ENCODE measurements at regions not wholly inside any gene's neighbourhood (a gene's known extent, or its start where the extent isn't known, plus 50 kb on each side); places are given as distances from the start of the nearest gene placed in this dataset.

DNA sequence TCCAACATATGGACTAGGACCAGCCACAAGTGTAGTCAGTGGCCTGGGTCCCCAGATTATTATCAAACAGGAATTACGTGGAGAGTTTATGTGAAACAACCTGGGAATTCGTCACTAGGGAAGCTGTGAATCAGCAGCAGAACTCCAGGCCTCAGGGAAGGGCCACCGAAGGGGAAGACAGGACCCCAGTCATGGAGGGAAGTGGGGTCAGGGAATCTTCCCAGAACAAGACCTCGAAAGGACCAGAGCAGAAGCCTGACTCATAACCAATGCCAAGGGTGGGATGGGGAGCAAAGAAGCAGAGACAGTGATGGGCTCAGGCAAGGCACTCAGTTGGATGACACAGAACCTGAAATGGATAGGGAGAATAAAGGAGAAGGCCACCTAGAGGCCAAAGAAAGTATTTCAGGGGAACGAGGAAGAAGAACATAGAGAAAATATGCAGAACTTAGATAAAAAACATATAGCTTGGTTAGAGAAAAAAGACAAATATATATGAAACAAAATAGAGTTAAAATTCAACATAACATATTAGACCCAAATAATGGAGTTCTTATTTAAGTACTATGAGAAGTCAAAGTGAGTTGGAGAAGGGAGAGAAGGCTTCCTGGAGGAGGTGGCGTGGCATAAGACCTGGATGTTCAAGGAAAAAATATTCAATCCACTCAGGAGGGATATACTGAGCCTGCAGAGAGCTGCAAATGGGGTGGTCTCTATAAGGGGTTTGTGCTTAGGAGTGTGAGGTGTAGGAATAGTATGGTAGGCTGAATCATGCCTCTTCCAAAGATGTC, 66.7 kb upstream of the CAST start:
- Mint-ChIP-seq H3K27ac (no peak overlapping the region), H3K4me3 (no peak overlapping the region), H3K27me3 (peaks cover 0 to 29% (median 7%) of the 10 kb centered on the region in 5 donors), H3K4me1 (peaks cover 0 to 3% (median 0%) of the 10 kb centered on the region in 7 donors), H3K36me3 (no peaks in the 10 kb centered on the region), H3K9me3 (no peaks in the 10 kb centered on the region)
- Histone ChIP-seq H3K9me3 (ENCODE audit: control insufficient read depth in 2 of 3, low read length in 3 of 3) (no peaks in the 10 kb centered on the region), H3K27ac (ENCODE audit: low read depth, low read length) (no peak overlapping the region), H3K4me1 (ENCODE audit: control insufficient read depth in 2 of 2, insufficient read depth in 2 of 2, low read length in 2 of 2) (no peaks in the 10 kb centered on the region), H3K4me3 (ENCODE audit: low read length) (no peak overlapping the region), H3K27me3 (ENCODE audit: control insufficient read depth in 2 of 2, insufficient read depth in 2 of 2, low read length in 2 of 2) (no peaks in the 10 kb centered on the region), H3K36me3 (ENCODE audit: control insufficient read depth in 2 of 3, insufficient read depth in 3 of 3, low read length in 3 of 3) (no peaks in the 10 kb centered on the region)
- ChIA-PET CTCF (interaction anchor here (12.0 kb wide), 1 partner anchor 255 kb away, joined by 183 read pairs; no protein-coding TSS in a partner anchor), POLR2A (no interaction called here)
- ATAC-seq = no peak
- intact Hi-C loops (cut with micrococcal nuclease) = loop anchor here in 1 of 2 donors (5.0 kb wide), 1 partner anchor 58 kb away; no protein-coding TSS in a partner anchor
- peak in 1 of 9 donors; percentile 18 for DNase-seq

DNA sequence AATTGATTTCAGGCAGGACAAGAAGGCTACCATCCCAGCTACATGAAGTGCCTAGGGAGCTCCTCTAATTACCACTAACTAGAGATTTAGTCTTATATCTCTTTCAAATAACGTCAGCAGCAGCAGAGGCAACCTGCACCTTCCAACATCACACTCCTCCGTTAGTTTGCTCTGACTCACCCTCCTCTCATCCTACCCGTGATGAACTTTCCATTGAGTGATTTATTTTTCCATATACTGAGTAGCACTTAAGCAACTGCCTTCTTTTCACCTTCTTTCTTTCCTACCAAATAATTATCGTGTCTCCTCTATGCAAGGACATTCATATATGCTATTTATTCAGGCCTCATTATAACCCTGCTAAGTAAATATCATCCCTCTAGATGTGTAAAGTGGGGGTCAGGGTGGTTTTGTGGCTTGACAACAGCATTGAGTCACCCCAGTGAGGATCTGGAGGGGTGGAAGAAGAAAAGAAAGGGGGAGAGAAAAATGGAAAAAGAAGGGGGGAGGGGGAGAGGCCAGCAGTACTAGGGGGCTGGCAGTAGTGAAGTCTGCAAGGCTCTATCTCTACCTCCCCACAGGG, 64.6 kb upstream of the CAST start:
- no peaks in the 10 kb centered on the region for H3K27me3 ChIP-seq (ENCODE audit: control insufficient read depth in 2 of 2, insufficient read depth in 2 of 2, low read length in 2 of 2)
- Mint-ChIP-seq H3K9me3 (no peaks in the 10 kb centered on the region), H3K27ac (no peak overlapping the region), H3K36me3 (no peaks in the 10 kb centered on the region), H3K27me3 (peaks cover 4 to 22% (median 10%) of the 10 kb centered on the region in 5 donors), H3K4me3 (no peak overlapping the region), H3K4me1 (peaks cover 0 to 3% (median 0%) of the 10 kb centered on the region in 7 donors)
- ChIA-PET CTCF (interaction anchor here (12.0 kb wide), 1 partner anchor 257 kb away, joined by 183 read pairs; no protein-coding TSS in a partner anchor), POLR2A (no interaction called here)
- intact Hi-C loops (cut with micrococcal nuclease) = loop anchor here in 1 of 2 donors (5.0 kb wide), 1 partner anchor 60 kb away; no protein-coding TSS in a partner anchor
- H3K4me1 ChIP-seq (ENCODE audit: control insufficient read depth in 2 of 2, insufficient read depth in 2 of 2, low read length in 2 of 2) = no peaks in the 10 kb centered on the region
- H3K36me3 ChIP-seq (ENCODE audit: control insufficient read depth in 2 of 3, insufficient read depth in 3 of 3, low read length in 3 of 3) = no peaks in the 10 kb centered on the region
- DNase-seq (no peak), ATAC-seq (no peak)
- H3K4me3 ChIP-seq (ENCODE audit: low read length) = no peak overlapping the region
- no peak overlapping the region for H3K27ac ChIP-seq (ENCODE audit: low read depth, low read length)
- no peaks in the 10 kb centered on the region for H3K9me3 ChIP-seq (ENCODE audit: control insufficient read depth in 2 of 3, low read length in 3 of 3)

DNA sequence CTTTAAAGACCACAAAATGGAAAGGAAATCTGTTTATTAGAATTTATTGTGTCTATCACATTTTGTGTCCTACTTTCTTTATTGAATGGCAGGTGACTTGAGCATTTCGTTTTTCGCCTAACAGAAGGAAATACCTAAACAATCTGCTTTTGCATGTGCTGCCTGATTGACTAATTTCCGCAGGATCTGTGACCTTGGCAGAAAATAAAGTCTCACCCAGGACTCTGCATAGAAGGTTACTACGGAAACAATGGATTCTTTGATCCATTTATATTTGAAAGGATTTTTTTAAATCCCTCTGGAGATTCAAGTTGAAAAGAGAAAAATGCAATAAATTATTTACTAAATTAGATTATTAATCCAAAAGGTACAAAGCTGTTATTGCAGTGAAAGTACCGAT, 61.0 kb upstream of the CAST start:
- no peaks in the 10 kb centered on the region for H3K4me1 ChIP-seq (ENCODE audit: control insufficient read depth in 2 of 2, insufficient read depth in 2 of 2, low read length in 2 of 2)
- Mint-ChIP-seq H3K4me1 (peaks cover 0 to 3% (median 0%) of the 10 kb centered on the region in 7 donors), H3K27ac (no peak overlapping the region), H3K36me3 (no peaks in the 10 kb centered on the region), H3K27me3 (peaks cover 4 to 16% (median 4%) of the 10 kb centered on the region in 5 donors), H3K4me3 (no peak overlapping the region), H3K9me3 (no peaks in the 10 kb centered on the region)
- H3K4me3 ChIP-seq (ENCODE audit: low read length) = no peak overlapping the region
- POLR2A ChIA-PET = no interaction called here
- CTCF ChIA-PET = interaction anchor here (0.6 to 12.0 kb wide), 13 partner anchors 9 to 737 kb away, joined by 3 to 183 read pairs (median 3); no protein-coding TSS in a partner anchor
- no peak for ATAC-seq
- H3K27me3 ChIP-seq (ENCODE audit: control insufficient read depth in 2 of 2, insufficient read depth in 2 of 2, low read length in 2 of 2) = no peaks in the 10 kb centered on the region
- DNase-seq = no peak
- H3K27ac ChIP-seq (ENCODE audit: low read depth, low read length) = no peak overlapping the region
- H3K36me3 ChIP-seq (ENCODE audit: control insufficient read depth in 2 of 3, insufficient read depth in 3 of 3, low read length in 3 of 3) = no peaks in the 10 kb centered on the region
- intact Hi-C loops (cut with micrococcal nuclease) = loop anchor here (1.0 to 10.0 kb wide), 8 partner anchors 64 to 816 kb away; partner anchors contain the start of gene ELL2 (in 1 of the 2)
- no peaks in the 10 kb centered on the region for H3K9me3 ChIP-seq (ENCODE audit: control insufficient read depth in 2 of 3, low read length in 3 of 3)

DNA sequence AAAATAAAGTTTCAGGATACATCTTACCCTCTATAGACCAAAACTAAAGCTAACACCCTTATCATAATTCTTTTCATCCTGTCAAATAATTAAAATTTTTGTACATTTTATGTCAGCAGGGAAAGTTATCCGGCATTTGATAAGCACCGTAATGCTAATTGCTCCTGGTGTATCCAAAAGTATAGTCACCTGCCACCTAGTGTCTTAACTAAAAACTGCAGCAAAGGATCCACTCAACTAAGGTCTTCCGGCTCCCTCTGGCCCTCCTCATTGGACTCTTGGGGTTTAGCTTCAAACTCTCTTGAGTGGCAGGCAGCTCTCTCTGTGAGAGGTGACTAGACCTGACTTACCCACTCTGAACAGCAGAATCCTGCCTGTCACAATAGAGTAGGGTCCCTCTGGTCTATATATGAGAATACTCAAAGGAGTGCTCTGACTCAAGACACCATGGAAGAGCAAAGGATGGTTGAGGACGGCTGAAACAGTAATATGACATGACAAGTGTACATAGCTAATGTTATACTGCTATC, 60.4 kb upstream of the CAST start:
- POLR2A ChIA-PET = interaction anchor here (0.7 kb wide), 1 partner anchor 255 kb away, joined by 3 read pairs; no protein-coding TSS in a partner anchor
- Mint-ChIP-seq H3K4me1 (peaks cover 0 to 3% (median 0%) of the 10 kb centered on the region in 7 donors), H3K27me3 (peaks cover 4 to 16% (median 4%) of the 10 kb centered on the region in 5 donors)

DNA sequence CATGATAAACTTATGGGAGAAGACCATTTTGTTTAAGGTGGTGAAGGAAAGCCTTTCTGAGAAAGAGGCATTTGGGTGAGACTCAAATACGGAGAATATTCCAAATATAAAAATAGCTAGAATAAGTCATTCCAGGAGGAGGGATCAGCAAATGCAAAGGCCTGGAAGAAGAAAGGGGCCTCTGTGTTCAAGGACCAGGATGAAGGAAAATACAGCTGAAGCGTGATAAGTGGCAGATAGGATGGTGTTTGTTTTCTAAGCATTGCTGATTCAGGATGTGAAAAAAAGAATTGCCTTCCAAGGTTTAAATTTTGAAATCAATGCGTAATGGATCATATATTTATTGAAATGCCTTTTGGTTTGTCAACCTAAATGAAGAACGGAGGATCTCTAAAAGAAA, 59.4 kb upstream of the CAST start:
- no peaks in the 10 kb centered on the region for H3K9me3 Mint-ChIP-seq
- intact Hi-C loops (cut with micrococcal nuclease) = loop anchor here in 1 of 2 donors (5.0 to 10.0 kb wide), 2 partner anchors 640 to 818 kb away; partner anchors contain the start of gene ELL2
- CTCF ChIA-PET = interaction anchor here (0.6 to 12.0 kb wide), 10 partner anchors 10 to 781 kb away, joined by 3 to 183 read pairs (median 6); no protein-coding TSS in a partner anchor

More for the DNA sequence above, 60.4 kb upstream of the CAST start:
- CTCF ChIA-PET = interaction anchor here (0.6 to 12.0 kb wide), 17 partner anchors 9 to 1678 kb away, joined by 3 to 183 read pairs (median 3); no protein-coding TSS in a partner anchor
- ATAC-seq = peak; percentile 87
- H3K4me3 Mint-ChIP-seq = peak overlapping the region in 1 of 10 donors; percentile 2
- no peak overlapping the region for H3K27ac Mint-ChIP-seq
- no peaks in the 10 kb centered on the region for H3K9me3 Mint-ChIP-seq
- no peaks in the 10 kb centered on the region for H3K36me3 Mint-ChIP-seq
- H3K27me3 ChIP-seq (ENCODE audit: control insufficient read depth in 2 of 2, insufficient read depth in 2 of 2, low read length in 2 of 2) = no peaks in the 10 kb centered on the region
- H3K4me3 ChIP-seq (ENCODE audit: low read length) = no peak overlapping the region
- no peaks in the 10 kb centered on the region for H3K9me3 ChIP-seq (ENCODE audit: control insufficient read depth in 2 of 3, low read length in 3 of 3)
- DNase-seq = peak in 7 of 9 donors; percentile 36 to 68 (median 65)
- no peaks in the 10 kb centered on the region for H3K4me1 ChIP-seq (ENCODE audit: control insufficient read depth in 2 of 2, insufficient read depth in 2 of 2, low read length in 2 of 2)
- no peak overlapping the region for H3K27ac ChIP-seq (ENCODE audit: low read depth, low read length)
- intact Hi-C loops (cut with micrococcal nuclease) = loop anchor here (1.0 to 10.0 kb wide), 8 partner anchors 64 to 817 kb away; partner anchors contain the start of gene ELL2 (in 1 of the 2)
- no peaks in the 10 kb centered on the region for H3K36me3 ChIP-seq (ENCODE audit: control insufficient read depth in 2 of 3, insufficient read depth in 3 of 3, low read length in 3 of 3)

DNA sequence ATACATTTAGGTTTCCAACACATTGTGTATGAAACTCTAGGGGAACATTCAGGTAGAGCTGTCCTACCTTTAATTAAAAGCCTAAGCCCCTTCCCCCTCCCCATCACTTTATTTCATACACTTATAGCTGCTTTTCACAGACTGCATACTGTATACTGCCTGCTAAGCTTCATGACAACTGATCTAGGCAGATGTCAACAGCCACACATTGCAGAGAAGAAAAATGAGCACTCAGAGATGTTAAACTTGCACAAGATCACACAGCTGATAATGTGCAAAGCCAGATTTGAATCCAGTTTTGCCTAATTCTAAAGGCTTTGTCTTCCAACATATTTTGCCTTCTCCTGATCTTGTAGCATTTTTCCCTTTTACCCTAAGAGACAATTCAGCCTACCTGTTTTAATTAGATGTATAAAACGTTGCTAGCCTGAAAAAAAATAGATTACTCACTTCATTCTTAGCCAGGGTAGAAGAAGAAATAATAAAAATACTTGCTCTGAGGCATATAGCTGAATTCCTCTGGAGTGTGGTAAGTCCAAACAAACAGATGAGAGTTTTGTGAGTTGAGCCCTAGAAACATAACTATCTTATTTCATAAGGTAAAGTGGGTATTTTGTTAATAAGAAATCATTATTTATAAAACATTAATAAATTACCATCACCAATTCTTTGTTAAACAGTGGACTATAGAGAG, 56.9 kb upstream of the CAST start:
- no peaks in the 10 kb centered on the region for H3K27me3 ChIP-seq (ENCODE audit: control insufficient read depth in 2 of 2, insufficient read depth in 2 of 2, low read length in 2 of 2)
- H3K4me1 ChIP-seq (ENCODE audit: control insufficient read depth in 2 of 2, insufficient read depth in 2 of 2, low read length in 2 of 2) = no peaks in the 10 kb centered on the region
- intact Hi-C loops (cut with micrococcal nuclease) = loop anchor here in 1 of 2 donors (10.0 kb wide), 1 partner anchor 820 kb away; no protein-coding TSS in a partner anchor
- DNase-seq (no peak), ATAC-seq (no peak)
- Mint-ChIP-seq H3K4me1 (no peaks in the 10 kb centered on the region), H3K27ac (no peak overlapping the region), H3K9me3 (peaks cover 0 to 4% (median 0%) of the 10 kb centered on the region in 11 donors), H3K4me3 (no peak overlapping the region), H3K27me3 (peaks cover 2 to 27% (median 9%) of the 10 kb centered on the region in 5 donors), H3K36me3 (peaks cover 0 to 4% (median 0%) of the 10 kb centered on the region in 5 donors)
- ChIA-PET CTCF (interaction anchor here (12.0 kb wide), 1 partner anchor 265 kb away, joined by 183 read pairs; no protein-coding TSS in a partner anchor), POLR2A (no interaction called here)
- no peak overlapping the region for H3K4me3 ChIP-seq (ENCODE audit: low read length)
- no peak overlapping the region for H3K27ac ChIP-seq (ENCODE audit: low read depth, low read length)
- no peaks in the 10 kb centered on the region for H3K9me3 ChIP-seq (ENCODE audit: control insufficient read depth in 2 of 3, low read length in 3 of 3)
- no peaks in the 10 kb centered on the region for H3K36me3 ChIP-seq (ENCODE audit: control insufficient read depth in 2 of 3, insufficient read depth in 3 of 3, low read length in 3 of 3)

More for the DNA sequence above, 59.4 kb upstream of the CAST start:
- ATAC-seq (no peak), DNase-seq (no peak)
- H3K27me3 ChIP-seq (ENCODE audit: control insufficient read depth in 2 of 2, insufficient read depth in 2 of 2, low read length in 2 of 2) = no peaks in the 10 kb centered on the region
- H3K27ac ChIP-seq (ENCODE audit: low read depth, low read length) = no peak overlapping the region
- no peaks in the 10 kb centered on the region for H3K9me3 ChIP-seq (ENCODE audit: control insufficient read depth in 2 of 3, low read length in 3 of 3)
- Mint-ChIP-seq H3K4me3 (no peak overlapping the region), H3K4me1 (no peaks in the 10 kb centered on the region), H3K36me3 (no peaks in the 10 kb centered on the region), H3K27ac (peak overlapping the region in 1 of 9 donors; percentile 29), H3K27me3 (peaks cover 4 to 16% (median 4%) of the 10 kb centered on the region in 5 donors)
- no peaks in the 10 kb centered on the region for H3K4me1 ChIP-seq (ENCODE audit: control insufficient read depth in 2 of 2, insufficient read depth in 2 of 2, low read length in 2 of 2)
- H3K4me3 ChIP-seq (ENCODE audit: low read length) = no peak overlapping the region
- no peaks in the 10 kb centered on the region for H3K36me3 ChIP-seq (ENCODE audit: control insufficient read depth in 2 of 3, insufficient read depth in 3 of 3, low read length in 3 of 3)
- POLR2A ChIA-PET = no interaction called here

All from naive thymus-derived CD4-positive, alpha-beta T cell (primary cell).